Cardiac septum (tissue), 1 donor: ENCODE measurements at regions not wholly inside any gene's neighbourhood (a gene's known extent, or its start where the extent isn't known, plus 50 kb on each side); places are given as distances from the start of the nearest gene placed in this dataset.
"Not testable (repeated sequence)": the region's sequence is repeated elsewhere in the genome, so short reads cannot be mapped to it uniquely, and the experiment has no call there.

Source experiments
- DNase-seq: peaks from one replicate; pipeline ENCODE4 v3.0.0-alpha.2; 2020; ENCODE audit warnings: low spot score
- intact Hi-C: fragments of 100-400 bp; cut with DNase I; formaldehyde crosslinking; loops from one replicate; pipeline ENCODE4 v1.14.0; 2022
- donor health status: DM: no; HTN: no; CAD: no.

- intact Hi-C loops, DNase-seq: not testable (repeated sequence)
These were observed 56.2 kb upstream of the TFPI start for GRCh38 chr2:187610450-187610849.

GRCh38 chr2:187612857-187613256 is 58.6 kb upstream of the TFPI start:
- no peak for DNase-seq
- intact Hi-C loops = no loop called here

GRCh38 chr2:187614756-187615155 is 60.5 kb upstream of the TFPI start:
- intact Hi-C loops = no loop called here
- DNase-seq = no peak

- DNase-seq = no peak
- intact Hi-C loops = no loop called here
These were observed 61.1 kb upstream of the TFPI start for GRCh38 chr2:187615364-187615763.

GRCh38 chr2:187615902-187616301 is 61.7 kb upstream of the TFPI start:
- intact Hi-C loops = no loop called here
- DNase-seq = no peak

- intact Hi-C loops = no loop called here
- DNase-seq = no peak
These were observed 62.9 kb upstream of the TFPI start for GRCh38 chr2:187617120-187617519.

- intact Hi-C loops = no loop called here
- DNase-seq = no peak
These were observed 63.7 kb upstream of the TFPI start for GRCh38 chr2:187617905-187618304.

- intact Hi-C loops = no loop called here
- no peak for DNase-seq
These were observed 64.6 kb upstream of the TFPI start for GRCh38 chr2:187618813-187619212.

- intact Hi-C loops = no loop called here
- no peak for DNase-seq
These were observed 72.9 kb upstream of the TFPI start for GRCh38 chr2:187627153-187627552.

GRCh38 chr2:187636731-187637391 is 82.6 kb upstream of the TFPI start:
- intact Hi-C loops, DNase-seq: not testable (repeated sequence)

GRCh38 chr2:187637392-187637740 is 83.1 kb upstream of the TFPI start:
- intact Hi-C loops, DNase-seq: not testable (repeated sequence)

GRCh38 chr2:187637771-187638170 is 83.5 kb upstream of the TFPI start:
- DNase-seq, intact Hi-C loops: not testable (repeated sequence)

- intact Hi-C loops = no loop called here
- DNase-seq = no peak
These were observed 84.6 kb upstream of the TFPI start for GRCh38 chr2:187638840-187639239.

GRCh38 chr2:187640926-187641510 is 86.8 kb upstream of the TFPI start:
- intact Hi-C loops = no loop called here
- DNase-seq = no peak

GRCh38 chr2:187642498-187642897 is 88.3 kb upstream of the TFPI start:
- intact Hi-C loops = no loop called here
- DNase-seq = no peak

- no peak for DNase-seq
- intact Hi-C loops = no loop called here
These were observed 90.3 kb upstream of the TFPI start for GRCh38 chr2:187644486-187644885.

- intact Hi-C loops = no loop called here
These were observed 90.7 kb upstream of the TFPI start for GRCh38 chr2:187644981-187645380.

GRCh38 chr2:187646556-187646955 is 92.3 kb upstream of the TFPI start:
- no peak for DNase-seq
- intact Hi-C loops = no loop called here

More at GRCh38 chr2:187644981-187645380, 90.7 kb upstream of the TFPI start:
- DNase-seq = no peak

GRCh38 chr2:187654535-187654934 is 100.3 kb upstream of the TFPI start:
- no peak for DNase-seq
- intact Hi-C loops = no loop called here

- DNase-seq = no peak
- intact Hi-C loops = no loop called here
These were observed 100.8 kb upstream of the TFPI start for GRCh38 chr2:187655001-187655400.

- intact Hi-C loops = no loop called here
- no peak for DNase-seq
These were observed 101.9 kb upstream of the TFPI start for GRCh38 chr2:187656123-187656522.
